ENCODE measurements at regions not wholly inside any gene's neighbourhood (a gene's known extent, or its start where the extent isn't known, plus 50 kb on each side); places are given as distances from the start of the nearest gene placed in this dataset.

DNA sequence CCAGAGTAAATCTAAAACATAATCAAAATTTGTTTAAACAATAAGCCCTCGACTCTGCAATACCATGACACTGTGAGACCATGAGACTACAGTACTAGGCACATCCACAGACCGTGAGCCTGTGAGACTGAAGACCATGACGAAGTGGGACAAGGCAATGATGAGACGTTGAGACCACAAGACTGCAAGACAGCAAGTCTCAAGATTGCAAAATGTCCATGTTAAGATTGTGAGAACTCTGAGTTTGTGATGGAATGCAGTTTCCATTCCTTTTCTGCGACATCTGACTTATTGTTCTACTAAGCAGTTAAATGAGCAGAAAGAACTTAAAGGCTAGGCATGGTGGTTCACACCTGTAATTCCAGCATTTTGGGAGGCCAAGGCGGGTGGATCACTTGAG, 102.1 kb upstream of the PHACTR1 start:
- DNase-seq (ENCODE audit: low read depth, low spot score): no peak
- ChIA-PET POLR2A (no interaction called here), CTCF (no interaction called here)
- H3K27ac ChIP-seq (ENCODE audit: low read depth, low read length): no peak overlapping the region
- H3K9me3 ChIP-seq (ENCODE audit: control insufficient read depth, insufficient read depth, low read length): no peaks in the 10 kb centered on the region
- TF ChIP-seq, protein P1, sequence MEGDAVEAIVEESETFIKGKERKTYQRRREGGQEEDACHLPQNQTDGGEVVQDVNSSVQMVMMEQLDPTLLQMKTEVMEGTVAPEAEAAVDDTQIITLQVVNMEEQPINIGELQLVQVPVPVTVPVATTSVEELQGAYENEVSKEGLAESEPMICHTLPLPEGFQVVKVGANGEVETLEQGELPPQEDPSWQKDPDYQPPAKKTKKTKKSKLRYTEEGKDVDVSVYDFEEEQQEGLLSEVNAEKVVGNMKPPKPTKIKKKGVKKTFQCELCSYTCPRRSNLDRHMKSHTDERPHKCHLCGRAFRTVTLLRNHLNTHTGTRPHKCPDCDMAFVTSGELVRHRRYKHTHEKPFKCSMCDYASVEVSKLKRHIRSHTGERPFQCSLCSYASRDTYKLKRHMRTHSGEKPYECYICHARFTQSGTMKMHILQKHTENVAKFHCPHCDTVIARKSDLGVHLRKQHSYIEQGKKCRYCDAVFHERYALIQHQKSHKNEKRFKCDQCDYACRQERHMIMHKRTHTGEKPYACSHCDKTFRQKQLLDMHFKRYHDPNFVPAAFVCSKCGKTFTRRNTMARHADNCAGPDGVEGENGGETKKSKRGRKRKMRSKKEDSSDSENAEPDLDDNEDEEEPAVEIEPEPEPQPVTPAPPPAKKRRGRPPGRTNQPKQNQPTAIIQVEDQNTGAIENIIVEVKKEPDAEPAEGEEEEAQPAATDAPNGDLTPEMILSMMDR (IDR thresholded peaks at IDR 0.05; ENCODE audit: low read depth, low read length): no peak
- H3K4me3 ChIP-seq (ENCODE audit: low read depth, low read length): no peak overlapping the region
- no peaks in the 10 kb centered on the region for H3K27me3 ChIP-seq (ENCODE audit: control insufficient read depth, insufficient read depth, low read length)

DNA sequence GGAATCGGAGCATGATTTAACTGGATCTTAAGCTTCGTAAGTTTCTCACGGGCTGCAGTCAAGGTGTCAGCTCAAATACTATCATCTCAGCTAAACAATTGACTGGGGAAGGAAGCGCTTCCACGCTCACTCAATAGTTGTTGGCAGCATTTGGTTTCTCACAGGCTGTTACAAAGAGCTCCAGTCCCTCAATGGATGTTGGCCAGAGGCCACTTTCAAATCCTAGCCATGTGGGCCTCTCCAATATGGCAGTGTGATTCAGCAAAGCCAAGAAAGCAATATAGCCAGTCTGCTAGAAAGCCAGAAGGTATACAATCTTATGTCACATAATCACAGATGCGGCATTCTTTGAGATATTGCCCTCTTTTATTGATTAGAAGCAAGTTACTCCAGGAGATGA, 98.3 kb upstream of the PHACTR1 start:
- H3K9me3 ChIP-seq (ENCODE audit: control insufficient read depth, insufficient read depth, low read length): no peaks in the 10 kb centered on the region
- DNase-seq (ENCODE audit: low read depth, low spot score): no peak
- no peak overlapping the region for H3K4me3 ChIP-seq (ENCODE audit: low read depth, low read length)
- H3K27ac ChIP-seq (ENCODE audit: low read depth, low read length): no peak overlapping the region
- ChIA-PET CTCF (interaction anchor here (2.1 kb wide), 1 partner anchor 11 kb away, joined by 4 read pairs; no protein-coding TSS in a partner anchor), POLR2A (no interaction called here)
- H3K27me3 ChIP-seq (ENCODE audit: control insufficient read depth, insufficient read depth, low read length): no peaks in the 10 kb centered on the region
- TF ChIP-seq, protein P1 (IDR thresholded peaks at IDR 0.05; ENCODE audit: low read depth, low read length): no peak

DNA sequence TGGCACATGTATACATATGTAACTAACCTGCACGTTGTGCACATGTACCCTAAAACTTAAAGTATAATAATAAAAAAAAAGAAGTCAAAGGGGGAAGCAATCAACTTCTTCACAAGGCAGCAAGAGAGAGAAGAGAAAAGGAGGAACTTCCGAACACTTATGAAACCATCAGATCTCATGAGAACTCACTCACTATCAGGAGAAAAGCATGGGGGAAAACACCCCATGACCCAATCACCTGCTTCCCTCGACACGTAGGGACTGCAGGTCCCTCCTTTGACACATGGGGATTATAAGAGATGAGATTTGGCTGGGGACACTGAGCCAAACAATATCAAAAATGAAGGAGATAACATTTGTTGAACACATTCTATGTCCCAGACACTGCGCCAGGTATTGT, 94.8 kb upstream of the PHACTR1 start:
- TF ChIP-seq, protein P1 (IDR thresholded peaks at IDR 0.05; ENCODE audit: low read depth, low read length): no peak
- H3K27me3 ChIP-seq (ENCODE audit: control insufficient read depth, insufficient read depth, low read length): no peaks in the 10 kb centered on the region
- H3K9me3 ChIP-seq (ENCODE audit: control insufficient read depth, insufficient read depth, low read length): no peaks in the 10 kb centered on the region
- H3K4me3 ChIP-seq (ENCODE audit: low read depth, low read length): no peak overlapping the region
- POLR2A ChIA-PET: no interaction called here
- no peak overlapping the region for H3K27ac ChIP-seq (ENCODE audit: low read depth, low read length)
- DNase-seq (ENCODE audit: low read depth, low spot score): no peak
- CTCF ChIA-PET: no interaction called here

DNA sequence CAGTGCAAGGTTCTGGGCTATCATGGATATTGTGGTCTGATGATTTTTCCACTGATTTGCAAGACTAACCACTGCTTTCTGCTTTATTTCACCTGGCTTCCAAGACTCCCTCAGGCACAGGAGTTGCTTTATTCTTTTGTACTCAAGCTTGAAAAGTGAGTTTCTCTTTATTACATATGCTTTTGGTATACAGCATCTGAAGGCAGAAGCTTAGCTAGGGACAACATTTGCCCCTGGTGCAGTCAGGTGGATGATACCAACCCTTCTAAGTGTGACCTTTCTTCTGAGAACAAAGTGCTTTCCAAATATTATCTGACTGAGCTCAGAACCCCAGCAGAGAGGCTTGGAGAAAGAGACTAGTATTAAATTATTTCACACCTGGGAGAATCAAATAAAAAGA, 94.0 kb upstream of the PHACTR1 start:
- Histone ChIP-seq H3K9me3 (ENCODE audit: control insufficient read depth, insufficient read depth, low read length) (no peaks in the 10 kb centered on the region), H3K27ac (ENCODE audit: low read depth, low read length) (no peak overlapping the region), H3K27me3 (ENCODE audit: control insufficient read depth, insufficient read depth, low read length) (no peaks in the 10 kb centered on the region), H3K4me3 (ENCODE audit: low read depth, low read length) (no peak overlapping the region)
- TF ChIP-seq, protein P1 (IDR thresholded peaks at IDR 0.05; ENCODE audit: low read depth, low read length): no peak
- ChIA-PET CTCF (no interaction called here), POLR2A (no interaction called here)
- no peak for DNase-seq (ENCODE audit: low read depth, low spot score)

DNA sequence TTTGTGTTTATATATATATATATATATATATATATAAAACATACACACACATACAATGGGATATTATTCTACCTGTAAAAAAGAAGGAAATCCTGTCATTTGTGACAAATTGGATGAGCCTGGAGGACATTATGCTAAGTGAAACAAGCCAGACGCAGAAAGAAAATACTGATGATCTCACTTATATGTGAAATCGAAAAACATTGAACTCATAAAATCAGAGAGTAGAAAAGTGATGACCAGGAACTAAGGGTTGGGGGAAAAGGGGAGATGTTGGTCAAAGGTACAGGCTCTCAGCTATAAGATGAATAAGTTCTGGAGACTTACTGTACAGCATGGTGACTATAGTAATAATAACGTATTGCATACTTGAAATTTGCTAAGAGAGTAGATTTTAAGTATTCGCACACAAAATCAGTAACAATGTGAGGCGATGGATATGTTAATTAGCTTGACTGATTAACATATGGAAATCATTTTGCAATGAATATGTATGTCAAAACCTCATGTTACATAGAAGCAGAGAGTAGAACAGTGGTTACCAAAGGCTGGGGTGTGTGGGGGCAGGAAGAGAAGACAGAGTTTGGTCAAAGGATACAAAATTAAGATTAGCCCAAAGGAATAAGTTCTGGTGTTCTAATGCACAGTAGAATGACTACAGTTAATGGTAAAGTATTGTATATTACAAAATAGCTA, 92.3 kb upstream of the PHACTR1 start:
- Histone ChIP-seq H3K27ac (ENCODE audit: low read depth, low read length) (no peak overlapping the region), H3K4me3 (ENCODE audit: low read depth, low read length) (no peak overlapping the region), H3K27me3 (ENCODE audit: control insufficient read depth, insufficient read depth, low read length) (no peaks in the 10 kb centered on the region), H3K9me3 (ENCODE audit: control insufficient read depth, insufficient read depth, low read length) (no peaks in the 10 kb centered on the region)
- no peak for DNase-seq (ENCODE audit: low read depth, low spot score)
- POLR2A ChIA-PET: no interaction called here
- TF ChIP-seq, protein P1 (IDR thresholded peaks at IDR 0.05; ENCODE audit: low read depth, low read length): no peak
- CTCF ChIA-PET: interaction anchor here (1.5 kb wide), 1 partner anchor 18 kb away, joined by 4 read pairs; no protein-coding TSS in a partner anchor

All from AG04450 (cell line).